DND-41 (cell line): ENCODE measurements at regions not wholly inside any gene's neighbourhood (a gene's known extent, or its start where the extent isn't known, plus 50 kb on each side); places are given as distances from the start of the nearest gene placed in this dataset.

Source experiments
- CTCF ChIP-seq: IDR thresholded peaks from 2 replicates; pipeline ENCODE4 v1.5.1; 2012; ENCODE audit warnings: borderline replicate concordance, low read length, moderate library complexity, mild to moderate bottlenecking; ENCODE audit not compliant: poor library complexity, severe bottlenecking; ENCODE audit errors: extremely low read depth
- EZH2 ChIP-seq: IDR thresholded peaks from 3 replicates; pipeline ENCODE4 v1.6.1; 2012; ENCODE audit warnings: borderline replicate concordance, low read depth, mild to moderate bottlenecking, moderate library complexity, low read length, inconsistent platforms; ENCODE audit not compliant: severe bottlenecking

- TF ChIP-seq CTCF (no peak), EZH2 (no peak)
Observed at GRCh38 chr2:143953451-143954030, 566.4 kb downstream of the ZEB2 start.
